ENCODE measurements at regions not wholly inside any gene's neighbourhood (a gene's known extent, or its start where the extent isn't known, plus 50 kb on each side); places are given as distances from the start of the nearest gene placed in this dataset.

DNA sequence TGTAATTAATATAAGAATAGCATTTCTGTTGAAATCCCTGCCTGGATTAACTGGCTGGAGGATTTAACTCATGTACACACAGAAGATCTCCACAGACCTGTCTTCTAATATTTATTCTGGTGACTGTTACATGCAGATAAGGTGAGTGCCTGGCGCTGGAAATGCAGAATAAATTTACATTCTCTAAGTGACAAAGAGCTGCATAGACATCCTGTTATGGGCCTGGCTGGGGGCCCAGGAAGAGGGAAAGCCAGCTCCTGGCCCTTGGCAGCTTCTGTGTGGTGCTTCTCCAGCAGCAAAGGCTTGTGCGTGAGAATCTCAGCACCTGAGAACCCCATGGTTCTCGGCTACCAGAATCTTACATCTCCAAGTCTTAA is 446.6 kb downstream of the PTPRU start:
- TF ChIP-seq, protein P1, sequence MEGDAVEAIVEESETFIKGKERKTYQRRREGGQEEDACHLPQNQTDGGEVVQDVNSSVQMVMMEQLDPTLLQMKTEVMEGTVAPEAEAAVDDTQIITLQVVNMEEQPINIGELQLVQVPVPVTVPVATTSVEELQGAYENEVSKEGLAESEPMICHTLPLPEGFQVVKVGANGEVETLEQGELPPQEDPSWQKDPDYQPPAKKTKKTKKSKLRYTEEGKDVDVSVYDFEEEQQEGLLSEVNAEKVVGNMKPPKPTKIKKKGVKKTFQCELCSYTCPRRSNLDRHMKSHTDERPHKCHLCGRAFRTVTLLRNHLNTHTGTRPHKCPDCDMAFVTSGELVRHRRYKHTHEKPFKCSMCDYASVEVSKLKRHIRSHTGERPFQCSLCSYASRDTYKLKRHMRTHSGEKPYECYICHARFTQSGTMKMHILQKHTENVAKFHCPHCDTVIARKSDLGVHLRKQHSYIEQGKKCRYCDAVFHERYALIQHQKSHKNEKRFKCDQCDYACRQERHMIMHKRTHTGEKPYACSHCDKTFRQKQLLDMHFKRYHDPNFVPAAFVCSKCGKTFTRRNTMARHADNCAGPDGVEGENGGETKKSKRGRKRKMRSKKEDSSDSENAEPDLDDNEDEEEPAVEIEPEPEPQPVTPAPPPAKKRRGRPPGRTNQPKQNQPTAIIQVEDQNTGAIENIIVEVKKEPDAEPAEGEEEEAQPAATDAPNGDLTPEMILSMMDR (IDR thresholded peaks at IDR 0.05): no peak
- TF ChIP-seq POLR2A (IDR thresholded peaks at IDR 0.05; ENCODE audit: low read depth): no peak

Measured in esophagus muscularis mucosa (tissue), 3 donors.